ENCODE measurements at regions not wholly inside any gene's neighbourhood (a gene's known extent, or its start where the extent isn't known, plus 50 kb on each side); places are given as distances from the start of the nearest gene placed in this dataset.
"Not testable (repeated sequence)": the region's sequence is repeated elsewhere in the genome, so short reads cannot be mapped to it uniquely, and the experiment has no call there.

- not testable (repeated sequence) for H2AFZ ChIP-seq (ENCODE audit: low read length); H3K9me3 ChIP-seq (ENCODE audit: low read depth, low read length); H3K27me3 ChIP-seq (ENCODE audit: insufficient read depth, low read length); H3K36me3 ChIP-seq (ENCODE audit: insufficient read depth, low read length); H3K4me1 ChIP-seq (ENCODE audit: insufficient read depth, low read length); H4K20me1 ChIP-seq (ENCODE audit: insufficient read depth, low read length); H3K79me2 ChIP-seq (ENCODE audit: insufficient read depth, low read length); H3K27ac ChIP-seq (ENCODE audit: low read depth, low read length); H3K4me2 ChIP-seq (ENCODE audit: insufficient read depth, low read length); DNase-seq (ENCODE audit: insufficient read length, low spot score, missing footprints); H3K4me3 ChIP-seq (ENCODE audit: insufficient read depth, low read length)
Observed at GRCh38 chr7:65789943-65790342, 82.9 kb upstream of the VKORC1L1 start.

- H3K27me3 ChIP-seq (ENCODE audit: insufficient read depth, low read length); H2AFZ ChIP-seq (ENCODE audit: low read length); DNase-seq (ENCODE audit: insufficient read length, low spot score, missing footprints); H3K9me3 ChIP-seq (ENCODE audit: low read depth, low read length); H3K36me3 ChIP-seq (ENCODE audit: insufficient read depth, low read length); H3K27ac ChIP-seq (ENCODE audit: low read depth, low read length); H3K4me3 ChIP-seq (ENCODE audit: insufficient read depth, low read length); H4K20me1 ChIP-seq (ENCODE audit: insufficient read depth, low read length); H3K79me2 ChIP-seq (ENCODE audit: insufficient read depth, low read length); H3K4me1 ChIP-seq (ENCODE audit: insufficient read depth, low read length); H3K4me2 ChIP-seq (ENCODE audit: insufficient read depth, low read length): not testable (repeated sequence)
Observed at GRCh38 chr7:65791788-65792187, 81.1 kb upstream of the VKORC1L1 start.

- not testable (repeated sequence) for H3K27me3 ChIP-seq (ENCODE audit: insufficient read depth, low read length); H3K79me2 ChIP-seq (ENCODE audit: insufficient read depth, low read length); H3K4me2 ChIP-seq (ENCODE audit: insufficient read depth, low read length); H3K27ac ChIP-seq (ENCODE audit: low read depth, low read length); H2AFZ ChIP-seq (ENCODE audit: low read length); H3K4me1 ChIP-seq (ENCODE audit: insufficient read depth, low read length); DNase-seq (ENCODE audit: insufficient read length, low spot score, missing footprints); H4K20me1 ChIP-seq (ENCODE audit: insufficient read depth, low read length); H3K9me3 ChIP-seq (ENCODE audit: low read depth, low read length); H3K36me3 ChIP-seq (ENCODE audit: insufficient read depth, low read length); H3K4me3 ChIP-seq (ENCODE audit: insufficient read depth, low read length)
Observed at GRCh38 chr7:65792726-65793125, 80.1 kb upstream of the VKORC1L1 start.

DNA sequence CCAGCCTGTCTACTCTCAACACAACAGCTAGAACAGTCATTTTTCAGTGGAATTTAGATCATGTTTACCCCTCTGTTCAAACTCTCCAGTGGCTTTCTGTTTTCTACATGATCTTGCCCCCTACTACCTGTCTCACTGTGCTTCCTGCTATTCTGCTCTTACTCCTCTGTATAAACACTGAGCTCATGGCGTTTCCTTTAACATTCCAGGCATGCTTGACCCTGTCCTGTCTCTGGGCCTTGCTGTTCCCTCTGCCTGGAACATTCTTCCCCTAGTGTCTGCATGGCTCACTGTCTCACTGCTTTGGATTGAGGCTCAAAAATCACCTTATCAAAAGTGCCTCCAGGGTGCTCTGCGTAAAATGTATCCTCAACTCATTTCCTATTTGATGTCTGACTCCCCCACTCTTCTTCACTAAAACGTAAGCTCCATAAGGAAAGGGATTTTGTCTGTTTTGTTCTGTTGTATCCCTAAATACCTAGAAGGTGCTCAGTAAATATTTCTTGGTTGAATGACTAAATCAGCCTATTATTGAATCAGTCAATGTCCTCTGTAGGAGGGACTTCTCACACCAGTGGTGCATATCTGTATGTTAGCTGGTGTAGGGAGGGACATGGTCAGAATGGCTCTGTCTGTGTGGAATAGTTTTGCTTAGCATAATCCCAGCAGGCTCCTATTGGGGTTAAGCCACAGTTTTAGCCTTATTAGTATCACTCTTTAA is 78.0 kb upstream of the VKORC1L1 start:
- not testable (repeated sequence) for H3K36me3 ChIP-seq (ENCODE audit: insufficient read depth, low read length); H3K4me3 ChIP-seq (ENCODE audit: insufficient read depth, low read length); H3K79me2 ChIP-seq (ENCODE audit: insufficient read depth, low read length); H3K27ac ChIP-seq (ENCODE audit: low read depth, low read length); H3K9me3 ChIP-seq (ENCODE audit: low read depth, low read length); H3K4me2 ChIP-seq (ENCODE audit: insufficient read depth, low read length); H2AFZ ChIP-seq (ENCODE audit: low read length); H3K27me3 ChIP-seq (ENCODE audit: insufficient read depth, low read length); H3K4me1 ChIP-seq (ENCODE audit: insufficient read depth, low read length); H4K20me1 ChIP-seq (ENCODE audit: insufficient read depth, low read length); DNase-seq (ENCODE audit: insufficient read length, low spot score, missing footprints)

DNA sequence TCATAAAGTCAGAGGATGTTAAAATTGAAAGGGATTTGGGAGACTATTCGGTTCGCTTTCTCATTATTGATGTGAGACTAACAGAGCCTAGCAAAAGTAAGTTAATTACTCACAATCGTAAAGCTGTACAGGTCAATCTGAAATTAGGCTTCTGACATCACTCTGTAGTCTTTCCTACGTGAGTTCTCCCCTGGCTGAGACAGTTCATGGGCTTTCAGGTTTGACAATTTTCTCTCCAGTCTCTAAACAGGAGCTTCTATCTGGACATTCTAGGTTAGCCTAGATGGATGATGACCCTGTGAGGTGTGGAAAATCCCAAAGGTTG is 77.5 kb upstream of the VKORC1L1 start:
- not testable (repeated sequence) for H3K79me2 ChIP-seq (ENCODE audit: insufficient read depth, low read length); H3K27ac ChIP-seq (ENCODE audit: low read depth, low read length); H2AFZ ChIP-seq (ENCODE audit: low read length); H4K20me1 ChIP-seq (ENCODE audit: insufficient read depth, low read length); H3K4me1 ChIP-seq (ENCODE audit: insufficient read depth, low read length); H3K36me3 ChIP-seq (ENCODE audit: insufficient read depth, low read length); DNase-seq (ENCODE audit: insufficient read length, low spot score, missing footprints); H3K4me3 ChIP-seq (ENCODE audit: insufficient read depth, low read length); H3K4me2 ChIP-seq (ENCODE audit: insufficient read depth, low read length); H3K27me3 ChIP-seq (ENCODE audit: insufficient read depth, low read length); H3K9me3 ChIP-seq (ENCODE audit: low read depth, low read length)

DNA sequence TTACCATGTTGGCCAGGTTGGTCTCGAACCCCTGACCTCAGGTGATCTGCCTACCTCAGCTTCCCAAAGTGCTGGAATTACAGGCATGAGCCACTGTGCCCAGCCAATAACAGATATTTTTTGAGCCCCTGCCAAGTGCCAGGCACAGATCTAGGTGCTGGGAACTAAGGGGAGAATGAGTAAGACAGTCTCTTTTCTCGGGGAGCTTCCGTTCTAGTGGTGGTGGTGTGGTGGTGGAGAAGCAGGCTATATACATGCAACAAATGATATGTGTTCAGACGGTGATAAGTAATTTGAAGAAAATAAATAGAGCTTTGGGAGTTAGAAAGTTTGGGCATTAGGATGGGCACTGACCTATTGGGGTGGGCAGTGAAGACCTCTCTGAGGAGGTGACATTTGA is 76.7 kb upstream of the VKORC1L1 start:
- H3K4me2 ChIP-seq (ENCODE audit: insufficient read depth, low read length) = no peak overlapping the region
- no peak for TF ChIP-seq CTCF (IDR thresholded peaks at IDR 0.05; ENCODE audit: extremely low read depth, low read depth, low read length)

GRCh38 chr7:65797086-65797485 is 75.8 kb upstream of the VKORC1L1 start:
- H3K36me3 ChIP-seq (ENCODE audit: insufficient read depth, low read length); H2AFZ ChIP-seq (ENCODE audit: low read length); H3K4me3 ChIP-seq (ENCODE audit: insufficient read depth, low read length); H3K79me2 ChIP-seq (ENCODE audit: insufficient read depth, low read length); H3K4me2 ChIP-seq (ENCODE audit: insufficient read depth, low read length); H3K9me3 ChIP-seq (ENCODE audit: low read depth, low read length); H3K27me3 ChIP-seq (ENCODE audit: insufficient read depth, low read length); DNase-seq (ENCODE audit: insufficient read length, low spot score, missing footprints); H3K27ac ChIP-seq (ENCODE audit: low read depth, low read length); H4K20me1 ChIP-seq (ENCODE audit: insufficient read depth, low read length); H3K4me1 ChIP-seq (ENCODE audit: insufficient read depth, low read length): not testable (repeated sequence)

More for the DNA sequence above, 76.7 kb upstream of the VKORC1L1 start:
- Histone ChIP-seq H3K36me3 (ENCODE audit: insufficient read depth, low read length) (no peaks in the 10 kb centered on the region), H3K79me2 (ENCODE audit: insufficient read depth, low read length) (no peaks in the 10 kb centered on the region), H2AFZ (ENCODE audit: low read length) (no peak overlapping the region), H3K27me3 (ENCODE audit: insufficient read depth, low read length) (no peaks in the 10 kb centered on the region), H3K9me3 (ENCODE audit: low read depth, low read length) (no peaks in the 10 kb centered on the region), H3K4me3 (ENCODE audit: insufficient read depth, low read length) (no peak overlapping the region), H4K20me1 (ENCODE audit: insufficient read depth, low read length) (no peaks in the 10 kb centered on the region), H3K4me1 (ENCODE audit: insufficient read depth, low read length) (peaks cover 6% of the 10 kb centered on the region), H3K27ac (ENCODE audit: low read depth, low read length) (no peak overlapping the region)
- no peak for DNase-seq (ENCODE audit: insufficient read length, low spot score, missing footprints)

- not testable (repeated sequence) for H3K27ac ChIP-seq (ENCODE audit: low read depth, low read length); H2AFZ ChIP-seq (ENCODE audit: low read length); H3K36me3 ChIP-seq (ENCODE audit: insufficient read depth, low read length); H3K4me3 ChIP-seq (ENCODE audit: insufficient read depth, low read length); DNase-seq (ENCODE audit: insufficient read length, low spot score, missing footprints); H3K79me2 ChIP-seq (ENCODE audit: insufficient read depth, low read length); H3K27me3 ChIP-seq (ENCODE audit: insufficient read depth, low read length); H3K4me2 ChIP-seq (ENCODE audit: insufficient read depth, low read length); H4K20me1 ChIP-seq (ENCODE audit: insufficient read depth, low read length); H3K4me1 ChIP-seq (ENCODE audit: insufficient read depth, low read length); H3K9me3 ChIP-seq (ENCODE audit: low read depth, low read length)
Observed at GRCh38 chr7:65797566-65797965, 75.3 kb upstream of the VKORC1L1 start.

All from osteoblast (primary cell).